Activated CD4-positive, alpha-beta T cell treated with anti-CD3 and anti-CD28 coated beads, Interleukin-2, amount 10 ng/mL, durations not matched to agents 7 days and 5 days (primary cell): ENCODE measurements at regions not wholly inside any gene's neighbourhood (a gene's known extent, or its start where the extent isn't known, plus 50 kb on each side); places are given as distances from the start of the nearest gene placed in this dataset.

Experiments
- CTCF ChIA-PET: fragments of 350-600 bp; sonication (Branson Sonifier 250); formaldehyde crosslinking; loops from one replicate; lab custom pipeline; 2021; ENCODE audit warnings: antibody characterized with exemption; lab: Charles Lee
- POLR2A ChIA-PET: fragments of 350-600 bp; sonication (Branson Sonifier 250); formaldehyde crosslinking; loops from one replicate; lab custom pipeline; 2021; ENCODE audit warnings: antibody characterized with exemption; lab: Charles Lee
- DNase-seq: peaks from one replicate; pipeline ENCODE4 v3.0.0-alpha.2; 2020
- H3K27ac Mint-ChIP-seq: one replicate; pipeline ENCODE4 v1.8.0; 2021; ENCODE audit warnings: mild to moderate bottlenecking, moderate library complexity, mixed read lengths
- H3K27me3 Mint-ChIP-seq: one replicate; pipeline ENCODE4 v1.8.0; 2021; ENCODE audit warnings: mixed read lengths
- H3K36me3 Mint-ChIP-seq: one replicate; pipeline ENCODE4 v1.8.0; 2021; ENCODE audit warnings: low read depth, mixed read lengths
- H3K4me1 Mint-ChIP-seq: one replicate; pipeline ENCODE4 v1.8.0; 2021; ENCODE audit warnings: mixed read lengths
- H3K4me3 Mint-ChIP-seq: one replicate; pipeline ENCODE4 v1.8.0; 2021; ENCODE audit warnings: mild to moderate bottlenecking, moderate library complexity, mixed read lengths
- H3K9me3 Mint-ChIP-seq: one replicate; pipeline ENCODE4 v1.8.0; 2021; ENCODE audit warnings: mixed read lengths

- POLR2A ChIA-PET: no interaction called here
- no peak overlapping the region for H3K4me3 Mint-ChIP-seq
- peaks cover 2% of the 10 kb centered on the region for H3K36me3 Mint-ChIP-seq
- no peaks in the 10 kb centered on the region for H3K4me1 Mint-ChIP-seq
- no peak for DNase-seq
- CTCF ChIA-PET: interaction anchor here (1.5 kb wide), 1 partner anchor 11 kb away, joined by 4 read pairs; no protein-coding TSS in a partner anchor
- peaks cover 3% of the 10 kb centered on the region for H3K27me3 Mint-ChIP-seq
- no peak overlapping the region for H3K27ac Mint-ChIP-seq
- no peaks in the 10 kb centered on the region for H3K9me3 Mint-ChIP-seq
Observed at GRCh38 chr13:99133848-99134247, 66.8 kb upstream of the UBAC2 start.

- no peak for DNase-seq
- Mint-ChIP-seq H3K4me3 (no peak overlapping the region), H3K36me3 (peaks cover 2% of the 10 kb centered on the region), H3K4me1 (no peaks in the 10 kb centered on the region), H3K27ac (no peak overlapping the region), H3K27me3 (peaks cover 8% of the 10 kb centered on the region), H3K9me3 (no peaks in the 10 kb centered on the region)
- POLR2A ChIA-PET: no interaction called here
- CTCF ChIA-PET: no interaction called here
Observed at GRCh38 chr13:99135591-99135990, 65.1 kb upstream of the UBAC2 start.

GRCh38 chr13:99136427-99136954 is 64.2 kb upstream of the UBAC2 start:
- H3K27ac Mint-ChIP-seq: no peak overlapping the region
- peaks cover 8% of the 10 kb centered on the region for H3K27me3 Mint-ChIP-seq
- H3K36me3 Mint-ChIP-seq: peaks cover 2% of the 10 kb centered on the region
- no peaks in the 10 kb centered on the region for H3K4me1 Mint-ChIP-seq
- ChIA-PET CTCF (interaction anchor here (1.2 kb wide), 1 partner anchor 18 kb away, joined by 3 read pairs; no protein-coding TSS in a partner anchor), POLR2A (no interaction called here)
- H3K9me3 Mint-ChIP-seq: no peaks in the 10 kb centered on the region
- DNase-seq: no peak
- H3K4me3 Mint-ChIP-seq: no peak overlapping the region

GRCh38 chr13:99140831-99141230 is 59.8 kb upstream of the UBAC2 start:
- Mint-ChIP-seq H3K9me3 (no peaks in the 10 kb centered on the region), H3K36me3 (no peaks in the 10 kb centered on the region), H3K4me3 (no peak overlapping the region), H3K4me1 (peaks cover 4% of the 10 kb centered on the region), H3K27me3 (peaks cover 9% of the 10 kb centered on the region), H3K27ac (no peak overlapping the region)
- no peak for DNase-seq
- ChIA-PET POLR2A (no interaction called here), CTCF (interaction anchor here (1.0 kb wide), 1 partner anchor 15 kb away, joined by 3 read pairs; no protein-coding TSS in a partner anchor)

GRCh38 chr13:99143904-99144303 is 56.8 kb upstream of the UBAC2 start:
- POLR2A ChIA-PET: no interaction called here
- DNase-seq: no peak
- CTCF ChIA-PET: interaction anchor here (0.6 to 1.0 kb wide), 2 partner anchors 10 to 16 kb away, joined by 3 to 4 read pairs; no protein-coding TSS in a partner anchor
- H3K27ac Mint-ChIP-seq: no peak overlapping the region
- H3K4me3 Mint-ChIP-seq: no peak overlapping the region
- H3K27me3 Mint-ChIP-seq: peaks cover 9% of the 10 kb centered on the region
- no peaks in the 10 kb centered on the region for H3K36me3 Mint-ChIP-seq
- H3K9me3 Mint-ChIP-seq: no peaks in the 10 kb centered on the region
- H3K4me1 Mint-ChIP-seq: peaks cover 4% of the 10 kb centered on the region

- Mint-ChIP-seq H3K9me3 (no peaks in the 10 kb centered on the region), H3K27me3 (peaks cover 9% of the 10 kb centered on the region), H3K4me3 (no peak overlapping the region), H3K36me3 (no peaks in the 10 kb centered on the region), H3K27ac (no peak overlapping the region), H3K4me1 (peaks cover 4% of the 10 kb centered on the region)
- ChIA-PET CTCF (interaction anchor here (0.6 to 1.0 kb wide), 2 partner anchors 11 to 16 kb away, joined by 3 to 4 read pairs; no protein-coding TSS in a partner anchor), POLR2A (no interaction called here)
- DNase-seq: no peak
Observed at GRCh38 chr13:99144306-99144705, 56.3 kb upstream of the UBAC2 start.

GRCh38 chr13:99145461-99145860 is 55.2 kb upstream of the UBAC2 start:
- no peak for DNase-seq
- H3K36me3 Mint-ChIP-seq: no peaks in the 10 kb centered on the region

GRCh38 chr13:99150575-99151361 is 49.9 kb upstream of the UBAC2 start:
- Mint-ChIP-seq H3K4me3 (no peak overlapping the region), H3K9me3 (peaks cover 3% of the 10 kb centered on the region), H3K4me1 (peaks cover 8% of the 10 kb centered on the region), H3K27me3 (no peaks in the 10 kb centered on the region), H3K27ac (no peak overlapping the region), H3K36me3 (no peaks in the 10 kb centered on the region)
- POLR2A ChIA-PET: no interaction called here
- DNase-seq: no peak
- CTCF ChIA-PET: interaction anchor here (0.7 to 1.3 kb wide), 2 partner anchors 8 to 18 kb away, joined by 3 to 4 read pairs; no protein-coding TSS in a partner anchor

More at GRCh38 chr13:99145461-99145860, 55.2 kb upstream of the UBAC2 start:
- H3K27me3 Mint-ChIP-seq: peaks cover 3% of the 10 kb centered on the region
- peaks cover 3% of the 10 kb centered on the region for H3K9me3 Mint-ChIP-seq
- no peak overlapping the region for H3K4me3 Mint-ChIP-seq
- CTCF ChIA-PET: interaction anchor here (0.6 kb wide), 1 partner anchor 327 kb away, joined by 3 read pairs; no protein-coding TSS in a partner anchor
- peaks cover 4% of the 10 kb centered on the region for H3K4me1 Mint-ChIP-seq
- POLR2A ChIA-PET: no interaction called here
- no peak overlapping the region for H3K27ac Mint-ChIP-seq
